NT2/D1 (cell line): ENCODE measurements at regions not wholly inside any gene's neighbourhood (a gene's known extent, or its start where the extent isn't known, plus 50 kb on each side); places are given as distances from the start of the nearest gene placed in this dataset.

ENCODE experiments used
- SUZ12 ChIP-seq: IDR thresholded peaks from 2 replicates; pipeline ENCODE4 v1.6.1; 2011; ENCODE audit not compliant: insufficient read length, insufficient read depth; ENCODE audit errors: extremely low read depth
- YY1 ChIP-seq: IDR thresholded peaks from 2 replicates; pipeline ENCODE4 v1.6.1; 2011; ENCODE audit not compliant: insufficient read length, insufficient read depth

DNA sequence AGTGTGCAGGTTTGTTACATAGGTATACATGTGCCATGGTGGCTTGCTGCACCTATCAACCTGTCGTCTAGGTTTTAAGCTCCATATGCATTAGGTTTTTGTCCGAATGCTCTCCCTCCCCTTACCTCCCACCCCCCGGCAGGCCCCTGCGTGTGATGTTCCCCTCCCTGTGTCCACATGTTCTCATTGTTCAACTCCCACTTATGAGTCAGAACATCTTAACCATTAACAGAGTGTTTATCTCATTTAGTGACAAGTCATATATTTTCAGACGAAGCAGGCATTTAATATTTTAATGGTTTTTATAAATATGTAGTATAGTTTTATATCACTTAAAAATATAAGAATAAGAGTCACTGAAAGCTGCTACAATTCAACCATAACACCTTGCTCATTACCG, 780.5 kb upstream of the ARGLU1 start:
- TF ChIP-seq YY1, result no peak
- TF ChIP-seq SUZ12, result no peak
